GM19395 (cell line): ENCODE measurements at regions not wholly inside any gene's neighbourhood (a gene's known extent, or its start where the extent isn't known, plus 50 kb on each side); places are given as distances from the start of the nearest gene placed in this dataset.
A peak's percentile ranks its signal among the peaks of the same experiment; 100 is the strongest.

Source experiments
- ATAC-seq: cut with Tn5 transposase; IDR thresholded peaks from one replicate; pipeline ENCODE4 v1.9.1; 2021; ENCODE audit warnings: mild to moderate bottlenecking, moderate library complexity; ENCODE audit not compliant: unreplicated experiment

GRCh38 chr1:198032668-198033067, 115.5 kb downstream of the LHX9 start:
- no peak for ATAC-seq

- no peak for ATAC-seq
Measured at GRCh38 chr1:198040880-198041279, 115.9 kb upstream of the NEK7 start.

GRCh38 chr1:198042168-198042567, 114.6 kb upstream of the NEK7 start:
- ATAC-seq: no peak

- no peak for ATAC-seq
Measured at GRCh38 chr1:198047913-198048312, 108.9 kb upstream of the NEK7 start.

- ATAC-seq: no peak
Measured at GRCh38 chr1:198054510-198054909, 102.3 kb upstream of the NEK7 start.

- peak; percentile 79 for ATAC-seq
Measured at GRCh38 chr1:198056255-198056654, 100.5 kb upstream of the NEK7 start.

GRCh38 chr1:198064181-198064580, 92.6 kb upstream of the NEK7 start:
- ATAC-seq: no peak

- ATAC-seq: no peak
Measured at GRCh38 chr1:198068285-198068684, 88.5 kb upstream of the NEK7 start.

- ATAC-seq: no peak
Measured at GRCh38 chr1:198072177-198072576, 84.6 kb upstream of the NEK7 start.

GRCh38 chr1:198075296-198075695, 81.5 kb upstream of the NEK7 start:
- no peak for ATAC-seq

GRCh38 chr1:198079432-198079951, 77.3 kb upstream of the NEK7 start:
- no peak for ATAC-seq

GRCh38 chr1:198082576-198082975, 74.2 kb upstream of the NEK7 start:
- ATAC-seq: no peak

GRCh38 chr1:198083549-198083948, 73.2 kb upstream of the NEK7 start:
- ATAC-seq: no peak

GRCh38 chr1:198084241-198084908, 72.4 kb upstream of the NEK7 start:
- no peak for ATAC-seq

- ATAC-seq: no peak
Measured at GRCh38 chr1:198086051-198086745, 70.6 kb upstream of the NEK7 start.

- ATAC-seq: no peak
Measured at GRCh38 chr1:198087831-198088230, 69.0 kb upstream of the NEK7 start.

- no peak for ATAC-seq
Measured at GRCh38 chr1:198088360-198089071, 68.3 kb upstream of the NEK7 start.

GRCh38 chr1:198096390-198096789, 60.4 kb upstream of the NEK7 start:
- no peak for ATAC-seq

- no peak for ATAC-seq
Measured at GRCh38 chr1:198099755-198100154, 57.0 kb upstream of the NEK7 start.

- ATAC-seq: no peak
Measured at GRCh38 chr1:198101716-198102453, 54.9 kb upstream of the NEK7 start.

GRCh38 chr1:198102454-198102827, 54.4 kb upstream of the NEK7 start:
- no peak for ATAC-seq
